KMS-11 (cell line): ENCODE measurements at regions not wholly inside any gene's neighbourhood (a gene's known extent, or its start where the extent isn't known, plus 50 kb on each side); places are given as distances from the start of the nearest gene placed in this dataset.

Experiments used
- H2AFZ ChIP-seq: fragments of 200-600 bp; sonication (generic); 2 replicates; pipeline ENCODE4 v1.6.1; 2016; ENCODE audit warnings: antibody characterized with exemption, mixed run types, low read depth
- H3K27ac ChIP-seq: fragments of 200-600 bp; sonication (generic); 2 replicates; pipeline ENCODE4 v1.6.1; 2016; ENCODE audit warnings: mild to moderate bottlenecking, mixed run types
- H3K27me3 ChIP-seq: fragments of 200-600 bp; sonication (generic); 2 replicates; pipeline ENCODE4 v1.6.1; 2017; ENCODE audit warnings: mild to moderate bottlenecking, low read depth, mixed run types, moderate library complexity; ENCODE audit not compliant: insufficient read depth
- H3K36me3 ChIP-seq: fragments of 200-600 bp; sonication (generic); 2 replicates; pipeline ENCODE4 v1.6.1; 2017; ENCODE audit warnings: mild to moderate bottlenecking, mixed run types; ENCODE audit not compliant: insufficient read depth
- H3K4me1 ChIP-seq: fragments of 200-600 bp; sonication (generic); 2 replicates; pipeline ENCODE4 v1.6.1; 2016; ENCODE audit warnings: mild to moderate bottlenecking, low read depth, mixed run types; ENCODE audit not compliant: poor library complexity, severe bottlenecking
- H3K4me2 ChIP-seq: fragments of 200-600 bp; sonication (generic); 2 replicates; pipeline ENCODE4 v1.7.0; 2016; ENCODE audit warnings: mild to moderate bottlenecking, mixed run types
- H3K4me3 ChIP-seq: fragments of 200-600 bp; sonication (generic); IDR thresholded peaks from 2 replicates; pipeline ENCODE4 v1.6.1; 2017; ENCODE audit warnings: low read depth, low read length, mixed read lengths; ENCODE audit not compliant: insufficient read depth
- H3K79me2 ChIP-seq: fragments of 200-600 bp; sonication (generic); 2 replicates; pipeline ENCODE4 v1.6.1; 2016; ENCODE audit warnings: low read depth, mixed run types; ENCODE audit not compliant: insufficient read depth
- H3K9ac ChIP-seq: fragments of 200-600 bp; sonication (generic); 2 replicates; pipeline ENCODE4 v1.6.1; 2016; ENCODE audit warnings: mild to moderate bottlenecking, mixed run types
- H4K20me1 ChIP-seq: fragments of 200-600 bp; sonication (generic); 2 replicates; pipeline ENCODE4 v1.6.1; 2016; ENCODE audit warnings: mild to moderate bottlenecking, mixed run types; ENCODE audit not compliant: insufficient read depth
- TF ChIP-seq, protein P1 (sequence below): fragments of 200-600 bp; sonication (generic); conservative IDR thresholded peaks from 2 replicates; pipeline ENCODE4 v1.6.1; 2017; ENCODE audit warnings: low read depth, mild to moderate bottlenecking, antibody characterized with exemption, low read length, moderate library complexity, mixed read lengths

GRCh38 chr2:12932192-12932591, 215.5 kb downstream of the TRIB2 start:
- TF ChIP-seq, protein P1, sequence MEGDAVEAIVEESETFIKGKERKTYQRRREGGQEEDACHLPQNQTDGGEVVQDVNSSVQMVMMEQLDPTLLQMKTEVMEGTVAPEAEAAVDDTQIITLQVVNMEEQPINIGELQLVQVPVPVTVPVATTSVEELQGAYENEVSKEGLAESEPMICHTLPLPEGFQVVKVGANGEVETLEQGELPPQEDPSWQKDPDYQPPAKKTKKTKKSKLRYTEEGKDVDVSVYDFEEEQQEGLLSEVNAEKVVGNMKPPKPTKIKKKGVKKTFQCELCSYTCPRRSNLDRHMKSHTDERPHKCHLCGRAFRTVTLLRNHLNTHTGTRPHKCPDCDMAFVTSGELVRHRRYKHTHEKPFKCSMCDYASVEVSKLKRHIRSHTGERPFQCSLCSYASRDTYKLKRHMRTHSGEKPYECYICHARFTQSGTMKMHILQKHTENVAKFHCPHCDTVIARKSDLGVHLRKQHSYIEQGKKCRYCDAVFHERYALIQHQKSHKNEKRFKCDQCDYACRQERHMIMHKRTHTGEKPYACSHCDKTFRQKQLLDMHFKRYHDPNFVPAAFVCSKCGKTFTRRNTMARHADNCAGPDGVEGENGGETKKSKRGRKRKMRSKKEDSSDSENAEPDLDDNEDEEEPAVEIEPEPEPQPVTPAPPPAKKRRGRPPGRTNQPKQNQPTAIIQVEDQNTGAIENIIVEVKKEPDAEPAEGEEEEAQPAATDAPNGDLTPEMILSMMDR: no peak
- H2AFZ ChIP-seq: no peak overlapping the region
- no peaks in the 10 kb centered on the region for H3K27me3 ChIP-seq
- no peaks in the 10 kb centered on the region for H3K4me1 ChIP-seq
- no peaks in the 10 kb centered on the region for H3K79me2 ChIP-seq
- no peaks in the 10 kb centered on the region for H3K36me3 ChIP-seq
- no peak overlapping the region for H3K27ac ChIP-seq
- H3K4me3 ChIP-seq: no peak overlapping the region
- H3K9ac ChIP-seq: no peak overlapping the region
- no peaks in the 10 kb centered on the region for H4K20me1 ChIP-seq
- H3K4me2 ChIP-seq: no peak overlapping the region

- no peak overlapping the region for H2AFZ ChIP-seq
- H3K79me2 ChIP-seq: no peaks in the 10 kb centered on the region
- H3K27ac ChIP-seq: no peak overlapping the region
- no peak overlapping the region for H3K4me3 ChIP-seq
- TF ChIP-seq, protein P1: no peak
- no peaks in the 10 kb centered on the region for H3K36me3 ChIP-seq
- H3K4me2 ChIP-seq: no peak overlapping the region
- H4K20me1 ChIP-seq: no peaks in the 10 kb centered on the region
- H3K9ac ChIP-seq: no peak overlapping the region
- no peaks in the 10 kb centered on the region for H3K4me1 ChIP-seq
- H3K27me3 ChIP-seq: no peaks in the 10 kb centered on the region
Measured at GRCh38 chr2:12934146-12934756, 217.5 kb downstream of the TRIB2 start.

- Histone ChIP-seq H3K27me3 (no peaks in the 10 kb centered on the region), H3K27ac (no peak overlapping the region), H3K9ac (no peak overlapping the region), H3K4me1 (no peaks in the 10 kb centered on the region), H4K20me1 (no peaks in the 10 kb centered on the region), H3K4me2 (no peak overlapping the region), H2AFZ (no peak overlapping the region), H3K79me2 (no peaks in the 10 kb centered on the region), H3K4me3 (no peak overlapping the region), H3K36me3 (no peaks in the 10 kb centered on the region)
- TF ChIP-seq, protein P1: no peak
Measured at GRCh38 chr2:12935222-12935621, 218.5 kb downstream of the TRIB2 start.

- no peaks in the 10 kb centered on the region for H3K79me2 ChIP-seq
- H3K36me3 ChIP-seq: no peaks in the 10 kb centered on the region
- no peaks in the 10 kb centered on the region for H4K20me1 ChIP-seq
- H3K4me1 ChIP-seq: no peaks in the 10 kb centered on the region
- H3K27ac ChIP-seq: no peak overlapping the region
- H2AFZ ChIP-seq: no peak overlapping the region
- H3K4me3 ChIP-seq: no peak overlapping the region
- no peak overlapping the region for H3K4me2 ChIP-seq
- no peaks in the 10 kb centered on the region for H3K27me3 ChIP-seq
- TF ChIP-seq, protein P1: no peak
- H3K9ac ChIP-seq: no peak overlapping the region
Measured at GRCh38 chr2:12935796-12936195, 219.1 kb downstream of the TRIB2 start.
